Left ventricle myocardium inferior (tissue), 1 donor: ENCODE measurements at regions not wholly inside any gene's neighbourhood (a gene's known extent, or its start where the extent isn't known, plus 50 kb on each side); places are given as distances from the start of the nearest gene placed in this dataset.

ENCODE experiments used
- DNase-seq: peaks from one replicate; pipeline ENCODE4 v3.0.0-alpha.2; 2020
- H3K27ac ChIP-seq: fragments of 200-600 bp; replicated peaks from 2 replicates; pipeline ENCODE4 v1.8.0; 2021
- H3K27me3 ChIP-seq: fragments of 200-600 bp; 2 replicates; pipeline ENCODE4 v1.8.0; 2021; ENCODE audit warnings: low read depth
- H3K36me3 ChIP-seq: fragments of 200-600 bp; 2 replicates; pipeline ENCODE4 v1.8.0; 2021
- H3K4me1 ChIP-seq: fragments of 200-600 bp; 2 replicates; pipeline ENCODE4 v1.8.0; 2021
- H3K4me3 ChIP-seq: fragments of 200-600 bp; 2 replicates; pipeline ENCODE4 v1.8.0; 2021; ENCODE audit warnings: mild to moderate bottlenecking, moderate library complexity
- H3K9me3 ChIP-seq: fragments of 200-600 bp; replicated peaks from 2 replicates; pipeline ENCODE4 v1.8.0; 2021
- intact Hi-C: fragments of 100-400 bp; cut with micrococcal nuclease; formaldehyde crosslinking; loops from one replicate; pipeline ENCODE4 v1.11.0; 2022
- TF ChIP-seq, protein P1 (sequence below): fragments of 200-600 bp; IDR thresholded peaks from 2 replicates; pipeline ENCODE4 v1.8.0; 2021; ENCODE audit warnings: antibody characterized with exemption, mild to moderate bottlenecking, borderline replicate concordance
- donor health status: DM: no; HTN: yes; CAD: no; lungs with severe emphysema.

DNA sequence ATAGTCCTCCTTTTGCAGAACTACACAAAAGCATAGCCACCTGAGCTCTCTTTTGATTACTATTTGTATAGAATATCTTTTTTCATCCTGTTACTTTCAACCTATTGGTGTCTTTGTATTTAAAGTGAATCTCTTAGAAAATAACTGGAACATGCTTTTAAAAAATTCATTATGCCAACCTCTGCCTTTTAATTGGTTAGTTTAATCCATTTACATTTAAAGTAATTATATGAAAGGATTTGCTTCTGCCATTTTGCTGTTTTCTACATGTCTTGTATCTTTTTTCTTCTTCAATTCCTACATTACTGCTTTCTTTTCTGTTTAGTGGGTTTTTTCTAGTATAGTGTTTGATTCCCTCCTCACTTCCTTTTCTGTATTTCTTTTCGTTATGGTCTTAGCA lies 407.5 kb upstream of the ZEB2 start:
- H3K27ac ChIP-seq, result no peak overlapping the region
- H3K4me3 ChIP-seq, result no peak overlapping the region
- peaks cover 37% of the 10 kb centered on the region for H3K9me3 ChIP-seq
- intact Hi-C loops, result no loop called here
- H3K36me3 ChIP-seq, result no peaks in the 10 kb centered on the region
- H3K4me1 ChIP-seq, result no peaks in the 10 kb centered on the region
- no peaks in the 10 kb centered on the region for H3K27me3 ChIP-seq
- DNase-seq, result no peak
- TF ChIP-seq, protein P1, sequence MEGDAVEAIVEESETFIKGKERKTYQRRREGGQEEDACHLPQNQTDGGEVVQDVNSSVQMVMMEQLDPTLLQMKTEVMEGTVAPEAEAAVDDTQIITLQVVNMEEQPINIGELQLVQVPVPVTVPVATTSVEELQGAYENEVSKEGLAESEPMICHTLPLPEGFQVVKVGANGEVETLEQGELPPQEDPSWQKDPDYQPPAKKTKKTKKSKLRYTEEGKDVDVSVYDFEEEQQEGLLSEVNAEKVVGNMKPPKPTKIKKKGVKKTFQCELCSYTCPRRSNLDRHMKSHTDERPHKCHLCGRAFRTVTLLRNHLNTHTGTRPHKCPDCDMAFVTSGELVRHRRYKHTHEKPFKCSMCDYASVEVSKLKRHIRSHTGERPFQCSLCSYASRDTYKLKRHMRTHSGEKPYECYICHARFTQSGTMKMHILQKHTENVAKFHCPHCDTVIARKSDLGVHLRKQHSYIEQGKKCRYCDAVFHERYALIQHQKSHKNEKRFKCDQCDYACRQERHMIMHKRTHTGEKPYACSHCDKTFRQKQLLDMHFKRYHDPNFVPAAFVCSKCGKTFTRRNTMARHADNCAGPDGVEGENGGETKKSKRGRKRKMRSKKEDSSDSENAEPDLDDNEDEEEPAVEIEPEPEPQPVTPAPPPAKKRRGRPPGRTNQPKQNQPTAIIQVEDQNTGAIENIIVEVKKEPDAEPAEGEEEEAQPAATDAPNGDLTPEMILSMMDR, result no peak

DNA sequence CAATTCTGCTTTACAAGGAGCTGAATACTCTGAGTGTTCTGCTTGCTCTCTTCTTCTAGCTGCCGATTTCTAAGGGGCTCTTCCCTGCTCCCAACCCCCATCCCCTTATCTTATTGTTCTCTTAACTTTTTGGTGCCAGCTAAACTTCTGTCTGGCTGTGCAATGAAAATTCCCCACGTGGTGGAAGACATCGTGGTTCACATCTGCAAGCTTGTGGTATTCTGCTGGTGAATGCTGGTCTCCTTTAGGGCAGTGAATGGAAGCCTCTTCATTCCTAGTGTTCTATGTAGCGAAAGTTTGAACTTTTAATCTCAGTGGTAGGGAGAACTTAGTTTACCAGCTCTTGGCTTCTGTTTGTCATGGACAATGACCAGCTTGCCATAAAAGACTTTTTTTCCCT lies 406.0 kb upstream of the ZEB2 start:
- no peak for DNase-seq
- TF ChIP-seq, protein P1, result no peak
- no peak overlapping the region for H3K27ac ChIP-seq
- no peaks in the 10 kb centered on the region for H3K36me3 ChIP-seq
- intact Hi-C loops, result no loop called here
- H3K4me1 ChIP-seq, result no peaks in the 10 kb centered on the region
- H3K27me3 ChIP-seq, result no peaks in the 10 kb centered on the region
- peaks cover 37% of the 10 kb centered on the region for H3K9me3 ChIP-seq
- H3K4me3 ChIP-seq, result no peak overlapping the region

DNA sequence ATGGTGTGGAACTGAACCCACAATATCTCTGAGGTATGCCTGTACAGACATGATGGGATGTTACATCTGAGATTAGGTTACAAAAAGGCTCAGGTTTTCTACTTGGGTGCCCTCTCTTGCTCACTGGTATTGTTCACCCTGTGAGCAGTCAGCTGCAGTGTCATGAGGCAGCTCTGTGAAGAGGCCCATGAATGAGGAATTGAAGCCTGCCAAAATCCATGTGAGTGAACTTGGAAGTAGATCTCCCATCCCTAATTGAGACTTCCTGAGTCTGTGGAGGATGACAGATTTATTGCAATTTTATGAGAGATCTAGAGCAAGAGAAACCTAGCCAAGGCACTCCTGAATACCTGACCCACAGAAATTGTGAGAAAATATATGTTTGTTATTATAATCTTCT lies 404.9 kb upstream of the ZEB2 start:
- TF ChIP-seq, protein P1, result no peak
- H3K4me1 ChIP-seq, result no peaks in the 10 kb centered on the region
- H3K27ac ChIP-seq, result no peak overlapping the region
- H3K4me3 ChIP-seq, result no peak overlapping the region
- intact Hi-C loops, result no loop called here
- no peaks in the 10 kb centered on the region for H3K27me3 ChIP-seq
- H3K9me3 ChIP-seq, result peaks cover 37% of the 10 kb centered on the region
- no peak for DNase-seq
- H3K36me3 ChIP-seq, result no peaks in the 10 kb centered on the region

DNA sequence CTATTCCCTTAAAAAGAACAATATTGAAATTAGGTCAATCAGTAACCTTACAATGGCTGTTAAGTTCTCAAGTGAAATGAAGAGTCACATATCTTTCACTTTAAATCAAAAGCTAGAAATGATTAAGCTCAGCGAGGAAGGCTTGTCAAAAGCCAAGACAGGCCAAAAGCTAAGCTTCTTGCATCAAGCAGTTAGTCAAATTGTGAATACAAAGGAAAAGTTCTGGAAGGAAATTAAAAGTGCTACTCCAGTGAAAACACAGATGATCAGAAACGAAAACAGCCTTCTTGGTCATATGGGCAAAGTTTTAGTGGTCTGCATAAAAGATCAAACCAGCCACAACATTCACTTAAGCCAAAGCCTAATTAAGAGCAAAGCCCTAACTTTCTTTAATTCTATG lies 402.6 kb upstream of the ZEB2 start:
- TF ChIP-seq, protein P1, result no peak
- no peaks in the 10 kb centered on the region for H3K36me3 ChIP-seq
- H3K27me3 ChIP-seq, result no peaks in the 10 kb centered on the region
- peaks cover 26% of the 10 kb centered on the region for H3K9me3 ChIP-seq
- no peak overlapping the region for H3K27ac ChIP-seq
- intact Hi-C loops, result no loop called here
- no peak overlapping the region for H3K4me3 ChIP-seq
- DNase-seq, result no peak
- no peaks in the 10 kb centered on the region for H3K4me1 ChIP-seq

DNA sequence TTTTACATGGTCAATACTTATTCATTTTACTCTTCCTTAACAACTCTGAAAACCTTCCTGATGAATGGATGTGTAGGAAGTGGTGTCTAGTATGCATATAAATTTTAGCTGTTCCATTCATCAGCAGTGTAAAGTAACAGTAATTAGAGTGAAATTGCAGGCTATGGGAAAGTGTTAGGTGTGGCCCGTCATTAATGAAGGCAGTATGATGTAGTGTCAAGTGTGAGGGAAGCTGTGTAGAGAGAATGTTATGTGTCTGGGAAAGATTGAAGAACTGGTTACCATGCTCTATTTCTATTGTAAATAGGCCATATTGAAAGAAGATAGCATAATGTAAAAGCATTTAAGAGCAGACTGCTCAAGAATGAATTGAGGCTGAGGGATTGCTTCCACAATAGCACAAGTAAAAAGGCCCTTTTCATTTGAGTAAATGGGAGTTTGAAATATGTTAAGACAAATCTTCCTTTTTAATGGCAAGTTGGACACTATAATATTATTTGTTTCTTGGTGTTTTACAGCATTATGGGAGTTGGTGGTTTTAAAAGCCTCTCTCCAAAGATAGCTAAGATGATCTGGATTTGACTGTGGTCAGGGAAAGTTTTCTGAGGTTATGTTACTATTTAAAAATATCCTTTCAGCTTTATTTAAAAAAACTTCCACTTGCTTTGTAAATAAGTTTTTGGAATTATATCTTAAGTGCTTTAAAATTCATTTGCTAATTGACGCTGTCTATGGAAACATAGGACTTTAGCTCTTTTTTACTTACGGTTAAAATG lies 401.0 kb upstream of the ZEB2 start:
- Histone ChIP-seq H3K36me3 (no peaks in the 10 kb centered on the region), H3K9me3 (peaks cover 17% of the 10 kb centered on the region), H3K4me3 (no peak overlapping the region), H3K27ac (no peak overlapping the region), H3K4me1 (no peaks in the 10 kb centered on the region), H3K27me3 (no peaks in the 10 kb centered on the region)
- intact Hi-C loops, result no loop called here
- no peak for DNase-seq
- TF ChIP-seq, protein P1, result no peak
